ENCODE measurements at regions not wholly inside any gene's neighbourhood (a gene's known extent, or its start where the extent isn't known, plus 50 kb on each side); places are given as distances from the start of the nearest gene placed in this dataset.

- no peak overlapping the region for H3K4me3 ChIP-seq (ENCODE audit: low read depth, poor library complexity, severe bottlenecking)
- WGBS, 2 donors, result 49 to 63% methylated on average over 4 of the region's 4 CpGs
- no peak for DNase-seq (ENCODE audit: low spot score in 2 of 2)
- intact Hi-C loops (cut with DNase I; ENCODE audit: low total_unique reads), result no loop called here
- TF ChIP-seq POLR2A (IDR thresholded peaks at IDR 0.05) (no peak), CTCF (IDR thresholded peaks at IDR 0.05) (no peak)
Measured at GRCh38 chr6:91376686-91377085, 789.8 kb upstream of the MAP3K7 start.

GRCh38 chr6:91366781-91367180 is 779.9 kb upstream of the MAP3K7 start:
- 69 to 79% methylated on average over 3 of the region's 3 CpGs for WGBS, 2 donors
- intact Hi-C loops (cut with DNase I; ENCODE audit: low total_unique reads), result no loop called here
- no peak for DNase-seq (ENCODE audit: low spot score in 2 of 2)
- no peak overlapping the region for H3K4me3 ChIP-seq (ENCODE audit: low read depth, poor library complexity, severe bottlenecking)
- TF ChIP-seq POLR2A (IDR thresholded peaks at IDR 0.05), result no peak
- no peak for TF ChIP-seq CTCF (IDR thresholded peaks at IDR 0.05)

GRCh38 chr6:91358986-91359385 is 772.1 kb upstream of the MAP3K7 start:
- no peak for TF ChIP-seq POLR2A (IDR thresholded peaks at IDR 0.05)
- no peak for TF ChIP-seq CTCF (IDR thresholded peaks at IDR 0.05)
- H3K4me3 ChIP-seq (ENCODE audit: low read depth, poor library complexity, severe bottlenecking), result no peak overlapping the region
- no peak for DNase-seq (ENCODE audit: low spot score in 2 of 2)
- intact Hi-C loops (cut with DNase I; ENCODE audit: low total_unique reads), result no loop called here

GRCh38 chr6:91352878-91353277 is 766.0 kb upstream of the MAP3K7 start:
- intact Hi-C loops (cut with DNase I; ENCODE audit: low total_unique reads), result no loop called here
- no peak for DNase-seq (ENCODE audit: low spot score in 2 of 2)
- no peak overlapping the region for H3K4me3 ChIP-seq (ENCODE audit: low read depth, poor library complexity, severe bottlenecking)
- TF ChIP-seq POLR2A (IDR thresholded peaks at IDR 0.05) (no peak), CTCF (IDR thresholded peaks at IDR 0.05) (no peak)
- 63 to 66% methylated on average over 4 of the region's 4 CpGs for WGBS, 2 donors

GRCh38 chr6:91352321-91352720 is 765.4 kb upstream of the MAP3K7 start:
- no peak for DNase-seq (ENCODE audit: low spot score in 2 of 2)
- intact Hi-C loops (cut with DNase I; ENCODE audit: low total_unique reads), result no loop called here
- 56 to 71% methylated on average over 3 of the region's 3 CpGs for WGBS, 2 donors
- H3K4me3 ChIP-seq (ENCODE audit: low read depth, poor library complexity, severe bottlenecking), result no peak overlapping the region
- no peak for TF ChIP-seq POLR2A (IDR thresholded peaks at IDR 0.05)
- no peak for TF ChIP-seq CTCF (IDR thresholded peaks at IDR 0.05)

- no peak overlapping the region for H3K4me3 ChIP-seq (ENCODE audit: low read depth, poor library complexity, severe bottlenecking)
- TF ChIP-seq POLR2A (IDR thresholded peaks at IDR 0.05) (no peak), CTCF (IDR thresholded peaks at IDR 0.05) (no peak)
- no peak for DNase-seq (ENCODE audit: low spot score in 2 of 2)
- intact Hi-C loops (cut with DNase I; ENCODE audit: low total_unique reads), result no loop called here
Measured at GRCh38 chr6:91350146-91350908, 763.5 kb upstream of the MAP3K7 start.
